H9 (cell line): ENCODE measurements at regions not wholly inside any gene's neighbourhood (a gene's known extent, or its start where the extent isn't known, plus 50 kb on each side); places are given as distances from the start of the nearest gene placed in this dataset.

Experiments used
- DNase-seq: peaks from one replicate; pipeline ENCODE4 v3.0.0-alpha.2; 2017
- H2AFZ ChIP-seq: one replicate; pipeline ENCODE4 v1.6.1; 2013; ENCODE audit warnings: mild to moderate bottlenecking, low read length, control low read depth, moderate library complexity
- H2AK5ac ChIP-seq: 2 replicates; pipeline ENCODE4 v1.6.1; 2013; ENCODE audit warnings: low read length, control low read depth, mixed read lengths; ENCODE audit not compliant: insufficient read length
- H2BK120ac ChIP-seq: one replicate; pipeline ENCODE4 v1.6.1; 2013; ENCODE audit warnings: low read depth, mild to moderate bottlenecking, low read length, control low read depth, inconsistent platforms; ENCODE audit not compliant: poor library complexity, severe bottlenecking
- H2BK12ac ChIP-seq: 2 replicates; pipeline ENCODE4 v1.6.1; 2013; ENCODE audit warnings: low read length, control low read depth, mixed read lengths, low read depth; ENCODE audit not compliant: insufficient read length
- H2BK15ac ChIP-seq: 2 replicates; pipeline ENCODE4 v1.6.1; 2013; ENCODE audit warnings: low read depth, low read length, control low read depth
- H2BK20ac ChIP-seq: one replicate; pipeline ENCODE4 v1.6.1; 2013; ENCODE audit warnings: low read depth, mild to moderate bottlenecking, low read length, control low read depth, inconsistent platforms; ENCODE audit not compliant: poor library complexity, severe bottlenecking
- H2BK5ac ChIP-seq: 2 replicates; pipeline ENCODE4 v1.6.1; 2013; ENCODE audit warnings: low read length, control low read depth, mixed read lengths; ENCODE audit not compliant: insufficient read length
- H3K14ac ChIP-seq: 2 replicates; pipeline ENCODE4 v1.6.1; 2013; ENCODE audit warnings: low read length, control low read depth; ENCODE audit not compliant: insufficient read depth
- H3K18ac ChIP-seq: 2 replicates; pipeline ENCODE4 v1.6.1; 2013; ENCODE audit warnings: low read depth, mild to moderate bottlenecking, mixed read lengths, low read length, control low read depth; ENCODE audit not compliant: insufficient read length
- H3K23ac ChIP-seq: 2 replicates; pipeline ENCODE4 v1.6.1; 2013; ENCODE audit warnings: low read length, control low read depth, mixed read lengths, low read depth; ENCODE audit not compliant: insufficient read length
- H3K23me2 ChIP-seq: 2 replicates; pipeline ENCODE4 v1.6.1; 2013; ENCODE audit warnings: low read depth, mild to moderate bottlenecking, mixed read lengths, low read length, control low read depth; ENCODE audit not compliant: insufficient read length, poor library complexity, severe bottlenecking
- H3K27ac ChIP-seq: 2 replicates; pipeline ENCODE4 v1.5.1; 2013; ENCODE audit warnings: low read length, control low read depth, mixed read lengths, low read depth; ENCODE audit not compliant: insufficient read length
- H3K27me3 ChIP-seq: 2 replicates; pipeline ENCODE4 v1.6.1; 2013; ENCODE audit warnings: low read length, control low read depth, inconsistent platforms; ENCODE audit not compliant: insufficient read depth
- H3K4ac ChIP-seq: 2 replicates; pipeline ENCODE4 v1.6.1; 2013; ENCODE audit warnings: low read depth, mild to moderate bottlenecking, control low read depth, inconsistent platforms, low read length, moderate library complexity
- H3K4me1 ChIP-seq: 2 replicates; pipeline ENCODE4 v1.6.1; 2013; ENCODE audit warnings: low read length, control low read depth, inconsistent platforms; ENCODE audit not compliant: insufficient read depth
- H3K4me2 ChIP-seq: 2 replicates; pipeline ENCODE4 v1.6.1; 2013; ENCODE audit warnings: low read length, control low read depth, mixed read lengths; ENCODE audit not compliant: insufficient read length, insufficient read depth
- H3K56ac ChIP-seq: 2 replicates; pipeline ENCODE4 v1.6.1; 2013; ENCODE audit warnings: low read depth, mild to moderate bottlenecking, mixed read lengths, low read length, control low read depth; ENCODE audit not compliant: insufficient read length
- H3K79me1 ChIP-seq: 2 replicates; pipeline ENCODE4 v1.6.1; 2013; ENCODE audit warnings: low read depth, mild to moderate bottlenecking, moderate library complexity, low read length, control low read depth, inconsistent platforms; ENCODE audit not compliant: insufficient read depth, poor library complexity, severe bottlenecking
- H3K79me2 ChIP-seq: 2 replicates; pipeline ENCODE4 v1.6.1; 2013; ENCODE audit warnings: low read length, control low read depth, inconsistent platforms; ENCODE audit not compliant: insufficient read depth
- H3K9ac ChIP-seq: 2 replicates; pipeline ENCODE4 v1.6.1; 2013; ENCODE audit warnings: low read length, control low read depth, mixed read lengths; ENCODE audit not compliant: insufficient read length; ENCODE audit errors: extremely low read depth
- H3K9me3 ChIP-seq: one replicate; pipeline ENCODE4 v1.6.1; 2013; ENCODE audit warnings: low read depth, low read length, inconsistent platforms; ENCODE audit not compliant: control insufficient read depth
- H3T11ph ChIP-seq: one replicate; pipeline ENCODE4 v1.6.1; 2013; ENCODE audit warnings: mild to moderate bottlenecking, low read length, control low read depth, inconsistent platforms
- H4K20me1 ChIP-seq: one replicate; pipeline ENCODE4 v1.6.1; 2013; ENCODE audit not compliant: control insufficient read depth, insufficient read length, insufficient read depth
- H4K5ac ChIP-seq: 2 replicates; pipeline ENCODE4 v1.6.1; 2013; ENCODE audit warnings: low read depth, mild to moderate bottlenecking, mixed read lengths, low read length, control low read depth; ENCODE audit not compliant: insufficient read length
- H4K8ac ChIP-seq: replicated peaks from 2 replicates; pipeline ENCODE4 v1.6.1; 2013; ENCODE audit warnings: low read length, control low read depth, mixed read lengths, low read depth; ENCODE audit not compliant: insufficient read length
- H4K91ac ChIP-seq: 2 replicates; pipeline ENCODE4 v1.6.1; 2013; ENCODE audit warnings: low read depth, mild to moderate bottlenecking, moderate library complexity, mixed read lengths, low read length, control low read depth; ENCODE audit not compliant: insufficient read length
- H3K27ac Mint-ChIP-seq, 3 experiments: 2 replicates in 2 of 3; 3 replicates in 1 of 3; pipeline ENCODE4 v1.8.0; 2020 to 2021; ENCODE audit warnings: mixed read lengths in 3 of 3, mild to moderate bottlenecking in 1 of 3, moderate library complexity in 1 of 3
- H3K27me3 Mint-ChIP-seq: 2 replicates; pipeline ENCODE4 v1.8.0; 2021; ENCODE audit warnings: low read depth, mild to moderate bottlenecking, moderate library complexity, mixed read lengths
- H3K36me3 Mint-ChIP-seq, 3 experiments: 2 replicates in 2 of 3; 3 replicates in 1 of 3; pipeline ENCODE4 v1.8.0; 2020 to 2021; ENCODE audit warnings: low read depth in 3 of 3, mixed read lengths in 3 of 3; ENCODE audit not compliant: insufficient read depth in 1 of 3
- H3K4me1 Mint-ChIP-seq, 2 experiments: 2 replicates each; pipeline ENCODE4 v1.8.0; 2020; ENCODE audit warnings: mixed read lengths in 2 of 2
- H3K4me3 Mint-ChIP-seq, 2 experiments: 2 replicates in 1 of 2; 3 replicates in 1 of 2; pipeline ENCODE4 v1.8.0; 2020 to 2021; ENCODE audit warnings: mild to moderate bottlenecking in 2 of 2, mixed read lengths in 2 of 2, moderate library complexity in 1 of 2
- H3K9me3 Mint-ChIP-seq, 2 experiments: 2 replicates in 1 of 2; 3 replicates in 1 of 2; pipeline ENCODE4 v1.8.0; 2020; ENCODE audit warnings: mild to moderate bottlenecking in 2 of 2, mixed read lengths in 2 of 2, moderate library complexity in 1 of 2
- CTCF ChIP-seq: fragments of 200-600 bp; sonication (generic); conservative IDR thresholded peaks from 3 replicates; pipeline ENCODE4 v1.8.0; 2021; ENCODE audit warnings: antibody characterized with exemption, mild to moderate bottlenecking
- WGBS: extraction: QIAGEN DNeasy Blood & Tissue Kit; methylation state at CpG from one replicate; pipeline ENCODE4 v1.1.7; 2013; ENCODE audit warnings: missing lambda C conversion rate, low lambda C conversion rate, mixed read lengths; ENCODE audit not compliant: insufficient read length; ENCODE audit errors: extremely low coverage; 5-methylcytosine and 5-hydroxymethylcytosine counted together

- no CpG with 5 or more reads among the region's 8 CpGs for WGBS
- Mint-ChIP-seq H3K4me3 (no peak overlapping the region), H3K27me3 (peaks cover 2% of the 10 kb centered on the region; the same call in 1 of the 2 replicates), H3K9me3 (peaks cover 30 to 33% of the 10 kb centered on the region in 2 experiments), H3K4me1 (peaks cover 3 to 4% of the 10 kb centered on the region in 2 experiments; a peak in 3 of 4 replicates), H3K36me3 (peaks cover 18 to 35% (median 29%) of the 10 kb centered on the region in 3 experiments), H3K27ac (peak overlapping the region in 2 of 3 experiments; percentile 30 to 56; a peak in 1 of 7 replicates)
- H3K9me3 ChIP-seq, result peaks cover 17% of the 10 kb centered on the region
- no peaks in the 10 kb centered on the region for H4K20me1 ChIP-seq
- H3K79me2 ChIP-seq, result 0 out of 2 replicates have a peak, but pooled peaks cover 2% of the 10 kb centered on the region
- DNase-seq, result no peak
- no peak overlapping the region for H2AFZ ChIP-seq
- H4K5ac ChIP-seq, result no peak overlapping the region
- H3K9ac ChIP-seq, result no peak overlapping the region
- no peak overlapping the region for H3K4me2 ChIP-seq
- no peak overlapping the region for H4K8ac ChIP-seq
- no peak overlapping the region for H2BK20ac ChIP-seq
- no peaks in the 10 kb centered on the region for H3K79me1 ChIP-seq
- H3K23ac ChIP-seq, result no peak overlapping the region
- no peaks in the 10 kb centered on the region; the same call in 1 of the 2 replicates for H3K4me1 ChIP-seq
- H3K14ac ChIP-seq, result no peak overlapping the region
- no peak overlapping the region for H3K4ac ChIP-seq
- no peak for TF ChIP-seq CTCF
- no peaks in the 10 kb centered on the region for H3K23me2 ChIP-seq
- H2AK5ac ChIP-seq, result no peak overlapping the region
- H2BK12ac ChIP-seq, result no peak overlapping the region
- no peak overlapping the region for H3T11ph ChIP-seq
- H4K91ac ChIP-seq, result no peak overlapping the region
- no peak overlapping the region for H2BK120ac ChIP-seq
- H3K27me3 ChIP-seq, result no peaks in the 10 kb centered on the region
- no peak overlapping the region for H3K27ac ChIP-seq
- no peak overlapping the region for H3K56ac ChIP-seq
- H2BK15ac ChIP-seq, result no peak overlapping the region
- H3K18ac ChIP-seq, result no peak overlapping the region
- no peak overlapping the region for H2BK5ac ChIP-seq
Measured at GRCh38 chr2:62287899-62288880, 92.3 kb downstream of the B3GNT2 start.
